PFSK-1 (cell line): ENCODE measurements at regions not wholly inside any gene's neighbourhood (a gene's known extent, or its start where the extent isn't known, plus 50 kb on each side); places are given as distances from the start of the nearest gene placed in this dataset.

Experiments
- FOXP2 ChIP-seq: optimal IDR thresholded peaks from 2 replicates; pipeline ENCODE3; 2011; ENCODE audit warnings: borderline replicate concordance, control low read depth, inconsistent platforms; ENCODE audit not compliant: insufficient read depth; ENCODE audit errors: extremely low read length, extremely low read depth
- POLR2AphosphoS5 ChIP-seq: IDR thresholded peaks from 2 replicates; pipeline ENCODE4 v1.6.1; 2012; ENCODE audit warnings: low read depth, mild to moderate bottlenecking, control low read depth, low read length, moderate library complexity
- REST ChIP-seq, 2 experiments: IDR thresholded peaks; 2 replicates each; pipeline versions ENCODE4 v1.6.1 to v1.8.0; 2011 to 2012; ENCODE audit warnings: low read depth in 2 of 2, low read length in 2 of 2, control low read depth in 1 of 2, inconsistent platforms in 1 of 2, mild to moderate bottlenecking in 1 of 2, moderate library complexity in 1 of 2; ENCODE audit not compliant: insufficient read depth in 1 of 2
- SIN3A ChIP-seq: IDR thresholded peaks from 2 replicates; pipeline ENCODE4 v1.6.1; 2012; ENCODE audit warnings: mild to moderate bottlenecking, low read length, moderate library complexity, borderline replicate concordance; ENCODE audit not compliant: insufficient read depth
- TAF1 ChIP-seq: IDR thresholded peaks from 2 replicates; pipeline ENCODE4 v1.6.1; 2012; ENCODE audit warnings: low read length, control low read depth, borderline replicate concordance; ENCODE audit not compliant: insufficient read depth

- no peak for TF ChIP-seq TAF1
- no peak for TF ChIP-seq REST (IDR thresholded peaks at IDR 0.05; ENCODE audit: insufficient read depth in 1 of 2, low read depth in 2 of 2, low read length in 2 of 2)
- TF ChIP-seq POLR2AphosphoS5: no peak
- TF ChIP-seq SIN3A: no peak
- no peak for TF ChIP-seq FOXP2
These were observed 317.8 kb upstream of the ZNF521 start for GRCh38 chr18:25669741-25670140.

GRCh38 chr18:25662272-25662671 is 310.3 kb upstream of the ZNF521 start:
- TF ChIP-seq TAF1 (no peak), SIN3A (no peak), POLR2AphosphoS5 (no peak), FOXP2 (no peak), REST (IDR thresholded peaks at IDR 0.05; ENCODE audit: insufficient read depth in 1 of 2, low read depth in 2 of 2, low read length in 2 of 2) (no peak)

GRCh38 chr18:25661831-25662230 is 309.9 kb upstream of the ZNF521 start:
- TF ChIP-seq REST (IDR thresholded peaks at IDR 0.05; ENCODE audit: insufficient read depth in 1 of 2, low read depth in 2 of 2, low read length in 2 of 2) (no peak), TAF1 (no peak), SIN3A (no peak), POLR2AphosphoS5 (no peak), FOXP2 (no peak)

GRCh38 chr18:25659541-25659940 is 307.6 kb upstream of the ZNF521 start:
- no peak for TF ChIP-seq TAF1
- TF ChIP-seq SIN3A: no peak
- TF ChIP-seq REST (IDR thresholded peaks at IDR 0.05; ENCODE audit: insufficient read depth in 1 of 2, low read depth in 2 of 2, low read length in 2 of 2): no peak
- no peak for TF ChIP-seq FOXP2
- TF ChIP-seq POLR2AphosphoS5: no peak

GRCh38 chr18:25658476-25658875 is 306.5 kb upstream of the ZNF521 start:
- TF ChIP-seq POLR2AphosphoS5 (no peak), REST (IDR thresholded peaks at IDR 0.05; ENCODE audit: insufficient read depth in 1 of 2, low read depth in 2 of 2, low read length in 2 of 2) (no peak), TAF1 (no peak), FOXP2 (no peak), SIN3A (no peak)
